HG03457 (cell line): ENCODE measurements at regions not wholly inside any gene's neighbourhood (a gene's known extent, or its start where the extent isn't known, plus 50 kb on each side); places are given as distances from the start of the nearest gene placed in this dataset.
"Not testable (repeated sequence)": the region's sequence is repeated elsewhere in the genome, so short reads cannot be mapped to it uniquely, and the experiment has no call there.

ENCODE experiments used
- ATAC-seq: cut with Tn5 transposase; IDR thresholded peaks from one replicate; pipeline ENCODE4 v1.9.1; 2021; ENCODE audit warnings: moderate number of reproducible peaks; ENCODE audit not compliant: unreplicated experiment

DNA sequence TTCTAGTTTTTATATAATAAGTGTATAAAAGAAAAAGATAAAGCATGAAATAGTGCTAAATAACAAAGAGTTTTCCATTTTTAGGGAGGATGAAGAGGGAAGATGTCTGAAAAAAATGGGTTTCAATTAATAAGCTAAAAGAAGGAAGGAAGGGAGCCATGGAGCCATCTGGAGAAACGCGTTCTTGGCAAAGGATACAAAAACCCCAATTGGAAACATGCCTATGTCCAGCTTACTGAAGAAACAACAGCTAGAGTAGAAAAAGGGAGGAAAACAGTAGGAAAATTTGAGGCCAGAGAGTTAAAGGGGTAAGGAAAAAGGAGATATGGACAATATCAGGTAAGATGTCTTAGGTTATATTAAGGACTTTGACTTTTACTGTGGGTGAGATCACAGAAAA is 416.2 kb upstream of the GHITM start:
- no peak for ATAC-seq

DNA sequence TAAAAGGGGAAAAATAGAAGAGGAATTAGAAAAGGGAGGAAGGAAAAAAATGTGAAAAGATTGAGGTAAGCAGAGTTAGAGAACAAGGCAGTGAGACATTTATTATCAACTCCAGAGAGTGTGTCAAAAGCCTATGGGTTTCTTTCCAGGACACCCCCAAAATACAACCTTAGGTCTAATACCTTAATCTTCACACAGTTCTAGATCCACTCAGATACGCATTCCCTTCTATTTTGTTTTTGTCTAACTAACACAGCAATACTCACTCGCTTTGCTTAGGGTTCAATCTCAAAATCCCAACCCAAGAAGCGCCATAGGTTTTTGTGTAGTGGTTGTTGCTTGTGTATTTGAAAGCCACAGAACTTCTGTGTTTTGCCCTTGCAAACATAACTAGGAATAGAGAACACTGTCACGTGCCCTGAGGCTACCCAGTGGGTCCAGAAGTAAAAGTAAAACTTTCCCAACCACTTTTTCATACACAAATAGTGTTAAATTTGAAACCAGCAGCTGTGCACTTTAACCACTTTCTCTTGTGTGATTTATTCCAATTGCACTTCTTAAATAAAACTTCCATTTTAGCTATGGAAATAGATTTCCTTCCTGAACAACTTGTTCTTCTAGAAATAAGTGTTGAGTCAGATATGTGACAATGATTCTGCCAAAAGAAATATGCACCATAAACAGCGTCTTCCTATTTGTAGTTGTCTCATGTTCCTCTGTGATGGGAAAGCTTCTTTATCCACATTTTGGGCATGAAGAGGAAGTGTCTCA is 414.7 kb upstream of the GHITM start:
- ATAC-seq = peak; percentile 59

DNA sequence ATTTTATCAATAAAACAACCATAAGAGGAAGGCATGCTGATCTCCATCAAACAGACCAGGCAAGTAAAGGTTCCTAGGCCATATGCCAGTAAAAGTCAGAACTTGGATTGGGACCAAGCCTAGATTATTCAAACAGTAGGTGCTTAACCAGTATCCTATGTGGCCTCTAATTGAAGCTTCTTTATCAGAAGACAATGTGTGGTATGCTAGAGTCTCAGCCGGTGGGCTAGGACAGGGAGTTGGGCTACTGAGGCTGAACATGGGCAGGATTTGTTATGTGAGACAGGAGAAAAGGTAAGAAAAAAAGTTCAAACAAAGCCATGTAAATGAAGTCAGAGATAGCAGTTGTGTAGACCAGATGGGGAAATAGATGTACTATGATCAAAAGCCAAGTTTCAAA is 413.7 kb upstream of the GHITM start:
- ATAC-seq = no peak

DNA sequence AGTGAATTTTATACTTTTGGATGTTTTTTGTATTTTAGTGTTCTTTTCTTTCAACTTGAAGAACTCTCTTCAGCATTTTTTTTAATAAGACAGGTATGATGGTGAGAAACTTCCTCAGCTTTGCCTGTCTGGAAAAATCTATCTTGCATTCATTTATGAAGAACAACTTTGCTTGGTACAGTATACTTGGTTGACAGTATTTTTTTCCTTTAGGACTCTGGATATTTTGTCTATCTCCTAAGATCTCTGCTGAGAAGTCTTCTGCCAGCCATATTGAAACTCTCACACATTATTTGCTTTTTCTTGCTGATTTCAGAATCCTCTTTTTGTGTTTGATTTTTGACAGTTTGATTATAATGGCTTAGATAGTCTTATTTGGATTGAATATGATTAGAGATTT is 405.0 kb upstream of the GHITM start:
- no peak for ATAC-seq

DNA sequence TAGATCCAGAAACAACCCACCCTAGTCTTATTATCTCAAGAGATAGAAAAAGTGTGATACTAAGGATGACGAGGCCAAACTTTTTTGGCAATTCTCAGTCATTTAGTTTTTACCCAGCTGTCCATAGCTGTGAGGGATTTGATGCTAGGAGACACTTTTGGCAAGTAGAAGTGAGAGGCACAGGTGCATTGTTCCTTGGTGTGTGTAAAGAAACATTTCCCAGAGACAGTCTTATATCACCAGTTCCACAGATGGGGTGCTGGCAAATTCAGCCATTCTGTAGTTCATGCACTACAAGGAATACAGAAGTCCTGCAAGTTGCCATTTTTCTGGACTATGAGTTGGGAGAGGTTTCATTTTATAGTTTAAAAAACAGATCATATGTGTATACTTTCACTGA is 403.3 kb upstream of the GHITM start:
- no peak for ATAC-seq

DNA sequence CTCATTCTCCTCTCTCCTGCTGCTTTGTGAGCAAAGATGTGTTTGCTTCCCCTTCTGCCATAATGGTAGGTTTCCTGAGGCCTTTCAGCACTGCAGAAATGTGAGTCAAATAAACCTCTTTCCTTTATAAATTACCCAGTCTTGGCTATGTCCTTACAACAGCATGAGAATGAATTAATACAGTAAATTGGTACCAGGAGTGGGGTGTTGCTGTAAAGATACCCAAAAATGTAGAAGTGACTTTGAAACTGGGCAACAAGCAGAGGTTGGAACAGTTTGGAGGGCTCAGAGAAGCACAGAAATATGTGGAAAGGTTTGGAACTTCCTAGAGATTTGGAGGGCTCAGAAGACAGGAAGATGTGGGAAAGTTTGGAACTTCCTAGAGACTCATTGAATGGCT is 388.7 kb upstream of the GHITM start:
- no peak for ATAC-seq

DNA sequence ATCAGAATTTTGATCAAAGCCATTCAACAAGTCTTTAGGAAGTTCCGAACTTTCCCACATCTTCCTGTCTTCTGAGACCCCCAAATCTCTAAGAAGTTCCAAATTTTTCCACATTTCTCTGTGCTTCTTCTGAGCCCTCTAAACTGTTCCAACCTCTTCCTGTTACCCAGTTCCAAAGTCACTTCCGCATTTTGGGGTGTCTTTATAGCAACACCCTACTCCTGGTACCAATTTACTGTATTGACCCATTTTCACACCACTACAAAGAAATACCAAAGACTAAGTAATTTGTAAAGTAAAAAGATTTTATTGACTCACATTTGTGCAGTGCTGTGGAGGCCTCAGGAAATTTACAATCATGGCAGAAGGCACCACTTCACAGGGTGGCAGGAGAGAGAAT is 385.8 kb upstream of the GHITM start:
- ATAC-seq = no peak

DNA sequence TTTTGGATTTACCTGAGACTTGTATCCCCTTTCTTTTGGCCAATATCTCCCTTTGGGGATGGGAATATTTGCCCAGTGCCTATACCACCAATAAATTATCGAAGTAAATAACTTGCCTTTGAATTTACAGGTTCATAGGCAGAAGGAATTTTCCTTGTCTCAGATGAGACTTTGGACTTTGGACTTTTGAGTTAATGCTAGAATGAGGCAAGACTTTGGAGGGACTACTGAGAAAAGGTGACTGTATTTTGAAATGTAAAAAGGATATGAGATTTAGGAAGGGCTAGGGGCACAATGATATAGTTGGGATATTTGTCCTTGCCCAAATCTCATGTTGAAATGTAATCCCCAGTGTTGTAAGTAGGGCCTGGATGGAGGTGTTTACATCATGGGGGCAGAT is 384.5 kb upstream of the GHITM start:
- ATAC-seq = no peak

DNA sequence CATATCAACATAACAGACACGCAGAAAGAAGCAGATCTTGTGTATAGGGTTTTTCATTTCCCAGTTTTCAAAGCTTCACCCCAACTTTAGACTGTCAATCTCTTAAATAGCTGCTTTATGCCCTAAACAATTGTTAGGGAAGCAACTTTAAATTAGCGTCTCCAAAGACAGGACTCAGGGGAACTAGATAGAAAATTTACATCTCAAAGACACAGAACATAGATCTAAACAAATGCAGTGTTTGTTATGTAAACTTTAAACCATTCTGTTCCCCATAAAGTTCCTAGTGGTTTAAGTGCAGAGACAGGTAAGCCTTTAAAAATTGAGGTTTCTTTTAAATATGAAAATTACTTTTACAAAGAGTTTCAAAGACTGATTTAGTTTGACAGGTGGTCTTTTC is 379.2 kb upstream of the GHITM start:
- no peak for ATAC-seq

DNA sequence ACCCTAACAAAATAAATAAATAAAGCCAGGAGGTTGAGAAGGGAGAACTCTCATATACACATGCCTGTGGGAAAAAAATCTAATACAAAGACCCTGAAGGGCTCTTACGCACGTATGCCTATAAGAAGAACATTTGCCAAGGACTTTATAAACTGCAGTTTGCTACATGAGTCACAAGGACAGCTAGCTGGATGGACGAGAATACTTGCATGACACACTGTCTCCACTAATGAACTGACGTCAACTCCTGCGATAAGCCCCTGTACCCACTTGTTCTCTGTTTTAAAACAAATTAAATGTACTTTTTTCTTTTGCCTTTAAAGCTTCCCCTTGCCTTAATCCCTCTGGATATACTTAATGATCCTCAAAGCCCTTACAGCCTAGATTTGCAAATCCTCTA is 374.6 kb upstream of the GHITM start:
- ATAC-seq = no peak

DNA sequence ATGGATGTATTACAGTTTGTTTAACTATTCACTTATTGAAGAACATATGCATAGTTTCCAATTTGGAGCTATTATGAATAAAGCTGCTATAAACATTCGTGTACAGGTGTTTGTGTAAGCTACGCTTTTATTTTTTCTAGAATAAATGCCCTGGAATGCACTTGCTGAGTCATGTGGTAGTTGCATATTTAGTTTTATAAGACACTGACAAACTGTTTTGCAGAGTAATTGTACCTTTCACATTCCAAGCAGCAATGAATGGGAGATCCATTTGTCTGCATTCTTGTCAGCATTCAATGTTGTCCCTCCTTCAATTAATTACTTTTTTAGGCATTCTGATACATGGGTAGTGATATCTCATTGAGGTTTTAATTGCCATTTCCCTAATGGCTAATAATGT is 373.6 kb upstream of the GHITM start:
- no peak for ATAC-seq

DNA sequence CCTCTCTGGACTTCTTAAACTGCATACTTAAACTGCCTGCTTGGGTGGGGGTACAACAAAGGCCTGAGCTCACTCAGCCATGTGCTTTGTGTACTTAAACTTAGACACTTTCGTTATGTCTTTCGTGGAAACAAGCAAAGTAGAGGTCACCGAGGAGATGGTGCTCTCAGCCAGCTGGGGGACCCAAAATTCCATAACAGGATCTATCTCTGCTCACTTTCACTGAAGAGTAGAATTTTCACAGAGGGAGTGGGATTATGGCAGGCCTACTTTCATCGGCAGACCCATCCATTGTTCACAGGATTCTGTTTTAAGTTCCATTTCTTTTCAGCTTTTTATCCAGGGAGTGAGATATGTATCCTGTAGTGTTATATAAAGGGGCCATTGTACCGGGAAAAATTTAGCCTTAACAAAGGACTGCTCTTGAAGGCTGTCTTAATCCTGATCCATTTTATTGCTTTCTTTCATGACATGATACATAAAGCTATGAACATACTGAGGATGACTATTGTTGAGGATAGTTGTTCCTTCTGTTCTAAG is 370.0 kb upstream of the GHITM start:
- no peak for ATAC-seq

DNA sequence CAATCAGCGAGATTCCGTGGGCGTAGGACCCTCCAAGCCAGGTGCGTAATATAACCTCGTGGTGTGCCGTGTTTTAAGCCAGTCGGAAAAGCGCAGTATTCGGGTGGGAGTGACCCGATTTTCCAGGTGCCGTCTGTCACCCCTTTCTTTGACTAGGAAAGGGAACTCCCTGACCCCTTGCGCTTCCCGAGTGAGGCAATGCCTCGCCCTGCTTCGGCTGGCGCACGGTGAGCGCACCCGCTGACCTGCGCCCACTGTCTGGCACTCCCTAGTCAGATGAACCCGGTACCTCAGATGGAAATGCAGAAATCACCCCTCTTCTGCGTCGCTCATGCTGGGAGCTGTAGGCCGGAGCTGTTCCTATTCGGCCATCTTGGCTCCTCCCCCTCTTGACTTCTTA is 352.6 kb upstream of the GHITM start:
- ATAC-seq = not testable (repeated sequence)

DNA sequence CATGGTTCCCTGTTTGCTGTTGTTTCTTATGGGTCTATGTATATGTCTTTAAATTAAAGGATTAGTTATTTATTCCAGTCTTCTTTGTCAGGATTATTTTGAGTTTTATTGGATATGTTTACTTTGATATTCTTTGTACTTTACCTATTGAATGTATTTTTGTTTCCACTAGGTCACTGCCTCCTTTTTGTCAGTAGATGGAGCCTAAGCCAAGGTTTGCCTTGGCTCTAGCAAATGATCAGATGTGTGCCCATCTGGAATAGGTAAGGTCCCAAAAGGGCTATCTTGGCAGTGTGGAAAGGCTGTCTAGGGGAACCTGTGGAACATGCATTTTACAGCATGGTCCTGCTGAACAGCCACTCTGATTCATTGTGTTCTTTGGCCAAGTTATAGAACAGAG is 337.3 kb upstream of the GHITM start:
- no peak for ATAC-seq

DNA sequence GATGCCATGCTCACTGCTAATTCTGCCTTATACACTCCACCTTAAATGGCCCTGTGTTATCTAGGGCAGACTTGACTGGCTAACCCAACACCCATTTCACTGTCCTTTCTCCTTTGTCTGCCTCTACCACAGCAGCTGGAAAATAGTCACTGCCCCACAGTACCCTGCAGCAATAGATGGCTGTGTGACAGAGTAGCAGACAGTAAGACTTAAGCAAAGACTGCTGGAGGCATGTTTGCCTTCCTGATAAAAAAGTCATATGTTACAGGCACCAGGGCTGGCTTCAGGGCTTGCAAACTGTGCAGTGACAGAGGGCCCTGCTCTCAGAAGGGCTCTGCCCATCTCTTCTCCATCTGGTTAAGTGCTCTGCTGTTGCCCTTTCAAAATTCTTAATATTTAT is 332.6 kb upstream of the GHITM start:
- ATAC-seq = no peak

DNA sequence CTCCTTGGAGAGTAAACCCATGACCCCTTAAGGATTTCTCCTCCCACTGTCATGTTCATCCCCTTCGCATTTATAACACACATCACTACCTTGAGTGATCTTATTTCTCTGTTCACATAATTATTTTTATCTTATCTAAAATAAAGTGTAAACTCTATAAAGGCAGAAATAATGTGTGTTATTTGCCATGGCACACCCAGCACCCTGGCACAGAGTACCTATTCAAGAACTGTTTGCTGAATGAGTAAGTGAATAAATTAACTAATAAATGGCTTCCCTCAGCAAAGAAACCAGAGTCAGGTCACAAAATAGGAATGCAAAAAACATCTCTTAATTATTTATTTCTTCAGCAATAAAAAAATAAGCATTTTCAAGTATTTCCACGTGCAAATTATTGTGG is 330.3 kb upstream of the GHITM start:
- ATAC-seq = no peak

DNA sequence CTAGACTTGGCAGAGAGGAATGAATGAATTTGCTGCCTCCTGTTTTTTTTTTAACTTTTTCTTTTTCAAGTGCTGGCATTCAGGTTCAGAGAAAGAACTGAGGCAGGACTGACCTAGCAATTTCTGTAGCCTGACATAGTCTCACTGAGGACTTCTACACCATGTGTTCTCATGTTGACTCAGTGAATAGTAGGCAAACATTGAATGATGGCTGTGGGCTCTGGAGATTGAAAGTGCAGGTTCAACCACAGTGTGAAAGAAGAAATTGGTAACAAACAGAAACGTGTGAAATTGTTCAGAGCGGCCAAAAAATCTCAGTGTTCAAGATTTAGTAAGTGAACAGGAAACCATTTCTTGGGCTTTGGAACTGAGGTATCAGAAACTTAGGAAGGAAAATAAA is 322.4 kb upstream of the GHITM start:
- ATAC-seq = no peak

DNA sequence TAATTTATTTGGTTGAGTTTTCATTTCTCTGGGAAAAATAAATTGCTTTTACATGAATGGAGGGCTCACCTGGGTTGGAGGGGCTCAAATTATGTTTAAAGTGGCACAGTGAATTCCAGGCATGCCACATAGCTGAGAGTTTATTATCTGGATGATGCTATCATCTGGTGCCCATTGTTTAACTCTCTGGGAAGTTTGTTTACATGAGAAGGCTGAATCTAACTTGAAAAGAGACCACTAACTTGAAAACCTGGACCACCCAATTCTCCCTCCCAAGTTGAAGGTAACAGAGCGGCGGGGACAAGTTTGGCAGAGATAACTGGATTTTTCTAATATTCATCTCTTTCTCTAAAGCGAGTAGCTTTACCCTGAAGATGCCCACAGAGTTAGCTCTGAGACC is 321.5 kb upstream of the GHITM start:
- ATAC-seq = no peak

DNA sequence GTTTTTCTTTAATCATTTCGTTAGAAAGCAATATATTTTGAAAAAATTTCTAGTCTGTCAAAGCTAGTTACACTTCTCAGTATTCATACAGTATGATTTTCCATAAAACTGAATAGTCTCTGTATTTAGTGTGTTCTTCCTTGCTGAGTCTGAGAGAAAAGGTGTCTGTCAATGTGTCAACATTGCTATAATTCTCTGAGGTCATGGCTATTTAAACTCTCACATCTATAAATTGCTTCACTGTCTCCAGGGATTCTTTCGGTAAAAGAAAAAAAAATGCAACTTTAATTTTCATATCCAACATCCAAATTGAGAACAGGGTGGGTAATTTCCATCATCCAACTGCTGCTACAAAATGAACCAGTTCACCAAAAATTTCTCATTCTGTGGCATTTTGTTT is 319.7 kb upstream of the GHITM start:
- no peak for ATAC-seq

DNA sequence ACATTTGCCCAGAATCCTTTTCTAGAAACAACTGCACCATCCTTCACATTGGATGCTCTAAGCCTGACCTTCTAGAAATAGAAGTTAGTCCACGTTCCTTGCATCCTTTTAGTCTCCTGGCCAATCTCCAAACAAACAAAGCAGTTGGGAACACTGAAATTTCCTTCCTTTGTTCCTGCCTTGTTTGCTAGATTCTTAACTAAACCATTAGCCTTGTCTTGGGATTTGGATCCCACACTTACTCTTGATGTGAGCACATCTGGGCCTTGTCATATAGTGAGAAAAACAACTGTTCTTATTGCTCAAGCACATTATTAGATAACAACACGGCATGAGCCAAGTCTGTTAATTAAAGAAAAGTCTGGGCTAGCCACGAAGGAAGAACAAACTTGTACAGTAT is 319.3 kb upstream of the GHITM start:
- ATAC-seq = no peak

DNA sequence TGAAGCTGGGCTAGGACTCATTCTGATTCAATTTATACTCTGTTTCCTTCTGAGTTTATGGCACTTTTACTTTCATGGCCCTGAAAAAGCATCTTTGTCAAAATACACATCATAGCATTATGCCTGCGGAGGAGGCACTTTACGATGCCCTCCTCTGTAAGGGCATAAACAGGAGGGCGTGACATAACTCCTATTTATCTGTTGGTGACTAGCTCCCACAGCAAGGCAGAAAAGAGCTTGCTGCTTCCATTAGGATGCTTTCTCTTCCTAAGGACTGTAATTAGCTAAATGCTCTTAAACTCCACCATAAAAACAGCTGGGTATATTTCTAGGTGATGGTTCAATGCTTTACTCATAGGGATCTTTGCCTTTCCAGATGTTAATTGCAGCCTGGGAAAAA is 315.2 kb upstream of the GHITM start:
- ATAC-seq = no peak

DNA sequence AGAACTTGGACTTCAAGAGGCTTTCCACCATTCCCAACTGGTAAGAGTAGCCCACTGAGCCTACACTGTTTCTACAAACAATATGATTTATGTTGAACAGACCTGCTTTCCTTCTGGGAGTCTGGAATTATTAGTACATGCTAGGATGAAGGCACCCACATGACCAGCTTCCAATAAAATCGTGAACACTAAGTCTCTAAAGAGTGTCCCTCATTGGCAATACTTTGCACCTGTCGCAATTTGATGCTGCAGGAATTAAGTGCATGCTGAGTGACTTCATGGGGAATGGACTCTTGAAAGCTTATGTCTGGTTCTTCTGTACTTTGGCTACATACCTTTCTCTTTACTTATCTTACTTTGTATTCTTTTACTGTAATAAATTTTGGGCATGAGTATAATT is 305.2 kb upstream of the GHITM start:
- ATAC-seq = no peak
